ENCODE measurements at regions not wholly inside any gene's neighbourhood (a gene's known extent, or its start where the extent isn't known, plus 50 kb on each side); places are given as distances from the start of the nearest gene placed in this dataset.

- TF ChIP-seq CTCF (IDR thresholded peaks at IDR 0.05) (no peak), EP300 (IDR thresholded peaks at IDR 0.05) (no peak)
These were observed 601.8 kb downstream of the SLC16A7 start for GRCh38 chr12:60197589-60197988.
